PFSK-1 (cell line): ENCODE measurements at regions not wholly inside any gene's neighbourhood (a gene's known extent, or its start where the extent isn't known, plus 50 kb on each side); places are given as distances from the start of the nearest gene placed in this dataset.

Source experiments
- FOXP2 ChIP-seq: optimal IDR thresholded peaks from 2 replicates; pipeline ENCODE3; 2011; ENCODE audit warnings: borderline replicate concordance, control low read depth, inconsistent platforms; ENCODE audit not compliant: insufficient read depth; ENCODE audit errors: extremely low read length, extremely low read depth
- POLR2AphosphoS5 ChIP-seq: IDR thresholded peaks from 2 replicates; pipeline ENCODE4 v1.6.1; 2012; ENCODE audit warnings: low read depth, mild to moderate bottlenecking, control low read depth, low read length, moderate library complexity
- SIN3A ChIP-seq: IDR thresholded peaks from 2 replicates; pipeline ENCODE4 v1.6.1; 2012; ENCODE audit warnings: mild to moderate bottlenecking, low read length, moderate library complexity, borderline replicate concordance; ENCODE audit not compliant: insufficient read depth
- TAF1 ChIP-seq: IDR thresholded peaks from 2 replicates; pipeline ENCODE4 v1.6.1; 2012; ENCODE audit warnings: low read length, control low read depth, borderline replicate concordance; ENCODE audit not compliant: insufficient read depth
- TF ChIP-seq, protein P1 (sequence below), 2 experiments: IDR thresholded peaks; 2 replicates each; pipeline versions ENCODE4 v1.6.1 to v1.8.0; 2011 to 2012; ENCODE audit warnings: low read depth in 2 of 2, low read length in 2 of 2, control low read depth in 1 of 2, inconsistent platforms in 1 of 2, mild to moderate bottlenecking in 1 of 2, moderate library complexity in 1 of 2; ENCODE audit not compliant: insufficient read depth in 1 of 2

GRCh38 chr4:20646287-20646686, 54.0 kb upstream of the PACRGL start:
- TF ChIP-seq SIN3A (no peak), POLR2AphosphoS5 (no peak), TAF1 (no peak), FOXP2 (no peak)
- TF ChIP-seq, protein P1, sequence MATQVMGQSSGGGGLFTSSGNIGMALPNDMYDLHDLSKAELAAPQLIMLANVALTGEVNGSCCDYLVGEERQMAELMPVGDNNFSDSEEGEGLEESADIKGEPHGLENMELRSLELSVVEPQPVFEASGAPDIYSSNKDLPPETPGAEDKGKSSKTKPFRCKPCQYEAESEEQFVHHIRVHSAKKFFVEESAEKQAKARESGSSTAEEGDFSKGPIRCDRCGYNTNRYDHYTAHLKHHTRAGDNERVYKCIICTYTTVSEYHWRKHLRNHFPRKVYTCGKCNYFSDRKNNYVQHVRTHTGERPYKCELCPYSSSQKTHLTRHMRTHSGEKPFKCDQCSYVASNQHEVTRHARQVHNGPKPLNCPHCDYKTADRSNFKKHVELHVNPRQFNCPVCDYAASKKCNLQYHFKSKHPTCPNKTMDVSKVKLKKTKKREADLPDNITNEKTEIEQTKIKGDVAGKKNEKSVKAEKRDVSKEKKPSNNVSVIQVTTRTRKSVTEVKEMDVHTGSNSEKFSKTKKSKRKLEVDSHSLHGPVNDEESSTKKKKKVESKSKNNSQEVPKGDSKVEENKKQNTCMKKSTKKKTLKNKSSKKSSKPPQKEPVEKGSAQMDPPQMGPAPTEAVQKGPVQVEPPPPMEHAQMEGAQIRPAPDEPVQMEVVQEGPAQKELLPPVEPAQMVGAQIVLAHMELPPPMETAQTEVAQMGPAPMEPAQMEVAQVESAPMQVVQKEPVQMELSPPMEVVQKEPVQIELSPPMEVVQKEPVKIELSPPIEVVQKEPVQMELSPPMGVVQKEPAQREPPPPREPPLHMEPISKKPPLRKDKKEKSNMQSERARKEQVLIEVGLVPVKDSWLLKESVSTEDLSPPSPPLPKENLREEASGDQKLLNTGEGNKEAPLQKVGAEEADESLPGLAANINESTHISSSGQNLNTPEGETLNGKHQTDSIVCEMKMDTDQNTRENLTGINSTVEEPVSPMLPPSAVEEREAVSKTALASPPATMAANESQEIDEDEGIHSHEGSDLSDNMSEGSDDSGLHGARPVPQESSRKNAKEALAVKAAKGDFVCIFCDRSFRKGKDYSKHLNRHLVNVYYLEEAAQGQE (IDR thresholded peaks at IDR 0.05; ENCODE audit: insufficient read depth in 1 of 2, low read depth in 2 of 2, low read length in 2 of 2), result no peak
